HuH-7.5 (cell line): ENCODE measurements at regions not wholly inside any gene's neighbourhood (a gene's known extent, or its start where the extent isn't known, plus 50 kb on each side); places are given as distances from the start of the nearest gene placed in this dataset.

ENCODE experiments used
- DNase-seq: peaks from one replicate; pipeline ENCODE4 v3.0.0; 2011; ENCODE audit warnings: low spot score

GRCh38 chr18:25813110-25813509 lies 277.3 kb downstream of the SS18 start:
- DNase-seq = no peak

- no peak for DNase-seq
Measured at GRCh38 chr18:25810736-25811135, 279.7 kb downstream of the SS18 start.

- no peak for DNase-seq
Measured at GRCh38 chr18:25805939-25806338, 284.5 kb downstream of the SS18 start.

- no peak for DNase-seq
Measured at GRCh38 chr18:25805323-25805722, 285.1 kb downstream of the SS18 start.

GRCh38 chr18:25799231-25799630 lies 291.2 kb downstream of the SS18 start:
- DNase-seq = no peak

- DNase-seq = no peak
Measured at GRCh38 chr18:25798046-25798445, 292.4 kb downstream of the SS18 start.

GRCh38 chr18:25795213-25795612 lies 295.2 kb downstream of the SS18 start:
- DNase-seq = no peak

GRCh38 chr18:25787276-25787675 lies 303.1 kb downstream of the SS18 start:
- DNase-seq = no peak

- DNase-seq = no peak
Measured at GRCh38 chr18:25786758-25787157, 303.7 kb downstream of the SS18 start.

GRCh38 chr18:25780105-25780504 lies 310.3 kb downstream of the SS18 start:
- no peak for DNase-seq

GRCh38 chr18:25771796-25772195 lies 318.6 kb downstream of the SS18 start:
- no peak for DNase-seq

GRCh38 chr18:25764777-25765176 lies 325.6 kb downstream of the SS18 start:
- DNase-seq = no peak

- DNase-seq = no peak
Measured at GRCh38 chr18:25759111-25759510, 331.3 kb downstream of the SS18 start.

- DNase-seq = no peak
Measured at GRCh38 chr18:25743646-25744151, 346.7 kb downstream of the SS18 start.

GRCh38 chr18:25739376-25739775 lies 351.0 kb downstream of the SS18 start:
- DNase-seq = no peak

GRCh38 chr18:25737710-25738311 lies 352.6 kb downstream of the SS18 start:
- no peak for DNase-seq

GRCh38 chr18:25736516-25736915 lies 353.9 kb downstream of the SS18 start:
- DNase-seq = no peak

GRCh38 chr18:25735459-25735858 lies 355.0 kb downstream of the SS18 start:
- no peak for DNase-seq

- DNase-seq = no peak
Measured at GRCh38 chr18:25734336-25734735, 356.1 kb downstream of the SS18 start.

GRCh38 chr18:25732862-25733261 lies 357.6 kb downstream of the SS18 start:
- no peak for DNase-seq

GRCh38 chr18:25729072-25729471 lies 361.3 kb downstream of the SS18 start:
- DNase-seq = no peak

GRCh38 chr18:25727281-25727985 lies 363.0 kb downstream of the SS18 start:
- DNase-seq = no peak

GRCh38 chr18:25726298-25726697 lies 364.1 kb downstream of the SS18 start:
- no peak for DNase-seq

- no peak for DNase-seq
Measured at GRCh38 chr18:25725501-25725900, 364.9 kb downstream of the SS18 start.
